ENCODE measurements at regions not wholly inside any gene's neighbourhood (a gene's known extent, or its start where the extent isn't known, plus 50 kb on each side); places are given as distances from the start of the nearest gene placed in this dataset.
"Not testable (repeated sequence)": the region's sequence is repeated elsewhere in the genome, so short reads cannot be mapped to it uniquely, and the experiment has no call there.

- H3K4me3 ChIP-seq (ENCODE audit: low read length); POLR2A ChIA-PET; H3K36me3 Mint-ChIP-seq; H3K4me3 Mint-ChIP-seq; DNase-seq; H3K4me1 Mint-ChIP-seq; intact Hi-C loops (cut with micrococcal nuclease); H3K9me3 ChIP-seq (ENCODE audit: control insufficient read depth in 2 of 3, low read length in 3 of 3); ATAC-seq; H3K27ac ChIP-seq (ENCODE audit: low read depth, low read length); H3K27ac Mint-ChIP-seq; H3K4me1 ChIP-seq (ENCODE audit: control insufficient read depth in 2 of 2, insufficient read depth in 2 of 2, low read length in 2 of 2); H3K36me3 ChIP-seq (ENCODE audit: control insufficient read depth in 2 of 3, insufficient read depth in 3 of 3, low read length in 3 of 3); H3K27me3 ChIP-seq (ENCODE audit: control insufficient read depth in 2 of 2, insufficient read depth in 2 of 2, low read length in 2 of 2); CTCF ChIA-PET: not testable (repeated sequence)
- Mint-ChIP-seq H3K9me3 (peaks cover 5 to 45% (median 16%) of the 10 kb centered on the region in 11 donors), H3K27me3 (peaks cover 0 to 14% (median 3%) of the 10 kb centered on the region in 5 donors)
These were observed 51.4 kb upstream of the INPP4B start for GRCh38 chr4:142897518-142897917.

DNA sequence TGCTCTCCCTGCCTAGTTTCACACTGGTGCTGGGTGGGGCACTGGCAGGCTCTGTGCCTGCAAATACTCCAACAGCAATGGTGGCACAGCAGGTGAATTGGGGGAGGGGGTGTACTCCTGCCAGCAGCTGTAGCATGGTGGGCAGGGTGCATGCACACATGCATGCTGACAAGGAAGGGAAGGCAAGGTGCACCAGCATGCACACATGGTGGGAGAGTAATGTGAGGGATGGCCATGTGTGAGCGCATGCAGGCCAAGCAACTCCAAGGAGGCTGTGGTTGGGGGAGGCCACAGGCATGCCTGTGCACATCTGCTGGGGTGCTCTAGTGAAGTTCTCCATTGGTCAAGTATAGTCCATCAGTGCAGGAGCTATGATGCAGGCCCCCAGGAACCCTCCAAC, 54.5 kb upstream of the INPP4B start:
- Mint-ChIP-seq H3K27ac (no peak overlapping the region), H3K36me3 (peaks cover 0 to 2% (median 2%) of the 10 kb centered on the region in 5 donors), H3K4me1 (no peaks in the 10 kb centered on the region), H3K27me3 (peaks cover 2 to 22% (median 9%) of the 10 kb centered on the region in 5 donors), H3K9me3 (peaks cover 0 to 23% (median 9%) of the 10 kb centered on the region in 11 donors), H3K4me3 (no peak overlapping the region)
- no peak for DNase-seq
- Histone ChIP-seq H3K9me3 (ENCODE audit: control insufficient read depth in 2 of 3, low read length in 3 of 3) (no peaks in the 10 kb centered on the region), H3K36me3 (ENCODE audit: control insufficient read depth in 2 of 3, insufficient read depth in 3 of 3, low read length in 3 of 3) (no peaks in the 10 kb centered on the region), H3K4me3 (ENCODE audit: low read length) (no peak overlapping the region), H3K27me3 (ENCODE audit: control insufficient read depth in 2 of 2, insufficient read depth in 2 of 2, low read length in 2 of 2) (no peaks in the 10 kb centered on the region), H3K4me1 (ENCODE audit: control insufficient read depth in 2 of 2, insufficient read depth in 2 of 2, low read length in 2 of 2) (no peaks in the 10 kb centered on the region), H3K27ac (ENCODE audit: low read depth, low read length) (no peak overlapping the region)
- CTCF ChIA-PET: no interaction called here
- POLR2A ChIA-PET: no interaction called here
- intact Hi-C loops (cut with micrococcal nuclease): no loop called here
- no peak for ATAC-seq

- Mint-ChIP-seq H3K9me3 (peaks cover 0 to 23% (median 9%) of the 10 kb centered on the region in 11 donors), H3K4me3 (no peak overlapping the region), H3K4me1 (no peaks in the 10 kb centered on the region), H3K27ac (no peak overlapping the region), H3K27me3 (peaks cover 2 to 26% (median 15%) of the 10 kb centered on the region in 5 donors), H3K36me3 (peaks cover 0 to 3% (median 3%) of the 10 kb centered on the region in 5 donors)
- no peaks in the 10 kb centered on the region for H3K4me1 ChIP-seq (ENCODE audit: control insufficient read depth in 2 of 2, insufficient read depth in 2 of 2, low read length in 2 of 2)
- POLR2A ChIA-PET: no interaction called here
- CTCF ChIA-PET: interaction anchor here (0.6 kb wide), 1 partner anchor 620 kb away, joined by 3 read pairs; no protein-coding TSS in a partner anchor
- H3K4me3 ChIP-seq (ENCODE audit: low read length): no peak overlapping the region
- H3K27me3 ChIP-seq (ENCODE audit: control insufficient read depth in 2 of 2, insufficient read depth in 2 of 2, low read length in 2 of 2): no peaks in the 10 kb centered on the region
- intact Hi-C loops (cut with micrococcal nuclease): no loop called here
- H3K27ac ChIP-seq (ENCODE audit: low read depth, low read length): no peak overlapping the region
- no peaks in the 10 kb centered on the region for H3K36me3 ChIP-seq (ENCODE audit: control insufficient read depth in 2 of 3, insufficient read depth in 3 of 3, low read length in 3 of 3)
- ATAC-seq (no peak), DNase-seq (no peak)
- H3K9me3 ChIP-seq (ENCODE audit: control insufficient read depth in 2 of 3, low read length in 3 of 3): no peaks in the 10 kb centered on the region
These were observed 55.1 kb upstream of the INPP4B start for GRCh38 chr4:142901166-142901662.

GRCh38 chr4:142903617-142904016, 57.5 kb upstream of the INPP4B start:
- H3K27ac ChIP-seq (ENCODE audit: low read depth, low read length); intact Hi-C loops (cut with micrococcal nuclease); H3K4me3 Mint-ChIP-seq; H3K4me1 Mint-ChIP-seq; DNase-seq; CTCF ChIA-PET; H3K36me3 ChIP-seq (ENCODE audit: control insufficient read depth in 2 of 3, insufficient read depth in 3 of 3, low read length in 3 of 3); H3K9me3 ChIP-seq (ENCODE audit: control insufficient read depth in 2 of 3, low read length in 3 of 3); H3K27me3 ChIP-seq (ENCODE audit: control insufficient read depth in 2 of 2, insufficient read depth in 2 of 2, low read length in 2 of 2); POLR2A ChIA-PET; ATAC-seq; H3K36me3 Mint-ChIP-seq; H3K4me3 ChIP-seq (ENCODE audit: low read length); H3K27ac Mint-ChIP-seq; H3K4me1 ChIP-seq (ENCODE audit: control insufficient read depth in 2 of 2, insufficient read depth in 2 of 2, low read length in 2 of 2): not testable (repeated sequence)
- peaks cover 2 to 35% (median 12%) of the 10 kb centered on the region in 5 donors for H3K27me3 Mint-ChIP-seq
- peaks cover 0 to 16% (median 6%) of the 10 kb centered on the region in 11 donors for H3K9me3 Mint-ChIP-seq

DNA sequence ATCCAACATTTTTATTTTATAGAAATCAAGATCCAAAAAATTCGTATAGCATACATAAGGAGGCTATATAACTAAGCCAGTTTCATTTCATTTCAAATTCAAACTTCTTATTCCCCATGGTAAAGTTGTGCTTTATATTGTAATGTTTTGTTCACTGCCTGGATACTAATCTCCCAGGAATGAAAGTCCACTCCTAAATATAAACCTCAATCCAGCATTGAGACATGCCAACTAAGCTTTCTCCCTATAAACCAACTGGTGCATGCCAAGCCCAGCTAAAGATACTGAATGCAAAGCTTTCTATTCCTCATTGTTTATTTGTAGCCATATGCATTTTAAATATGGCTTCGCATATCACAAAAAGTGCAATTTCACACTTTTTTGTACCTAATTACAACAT, 63.8 kb upstream of the INPP4B start:
- Mint-ChIP-seq H3K36me3 (peaks cover 0 to 3% (median 3%) of the 10 kb centered on the region in 5 donors), H3K27me3 (peaks cover 11 to 33% (median 20%) of the 10 kb centered on the region in 5 donors), H3K9me3 (peaks cover 0 to 16% (median 6%) of the 10 kb centered on the region in 11 donors), H3K27ac (no peak overlapping the region), H3K4me1 (no peaks in the 10 kb centered on the region), H3K4me3 (no peak overlapping the region)
- POLR2A ChIA-PET: no interaction called here
- Histone ChIP-seq H3K36me3 (ENCODE audit: control insufficient read depth in 2 of 3, insufficient read depth in 3 of 3, low read length in 3 of 3) (no peaks in the 10 kb centered on the region), H3K27me3 (ENCODE audit: control insufficient read depth in 2 of 2, insufficient read depth in 2 of 2, low read length in 2 of 2) (no peaks in the 10 kb centered on the region), H3K9me3 (ENCODE audit: control insufficient read depth in 2 of 3, low read length in 3 of 3) (no peaks in the 10 kb centered on the region), H3K4me1 (ENCODE audit: control insufficient read depth in 2 of 2, insufficient read depth in 2 of 2, low read length in 2 of 2) (no peaks in the 10 kb centered on the region), H3K27ac (ENCODE audit: low read depth, low read length) (no peak overlapping the region), H3K4me3 (ENCODE audit: low read length) (no peak overlapping the region)
- CTCF ChIA-PET: no interaction called here
- intact Hi-C loops (cut with micrococcal nuclease): no loop called here
- ATAC-seq (no peak), DNase-seq (no peak)

- Mint-ChIP-seq H3K4me3 (no peak overlapping the region), H3K9me3 (peaks cover 0 to 4% (median 0%) of the 10 kb centered on the region in 11 donors), H3K27ac (no peak overlapping the region), H3K36me3 (no peaks in the 10 kb centered on the region), H3K27me3 (peaks cover 6 to 23% (median 11%) of the 10 kb centered on the region in 5 donors), H3K4me1 (no peaks in the 10 kb centered on the region)
- Histone ChIP-seq H3K27me3 (ENCODE audit: control insufficient read depth in 2 of 2, insufficient read depth in 2 of 2, low read length in 2 of 2) (no peaks in the 10 kb centered on the region), H3K9me3 (ENCODE audit: control insufficient read depth in 2 of 3, low read length in 3 of 3) (no peaks in the 10 kb centered on the region), H3K4me3 (ENCODE audit: low read length) (no peak overlapping the region), H3K4me1 (ENCODE audit: control insufficient read depth in 2 of 2, insufficient read depth in 2 of 2, low read length in 2 of 2) (no peaks in the 10 kb centered on the region), H3K27ac (ENCODE audit: low read depth, low read length) (no peak overlapping the region), H3K36me3 (ENCODE audit: control insufficient read depth in 2 of 3, insufficient read depth in 3 of 3, low read length in 3 of 3) (no peaks in the 10 kb centered on the region)
- POLR2A ChIA-PET: no interaction called here
- no peak for ATAC-seq
- CTCF ChIA-PET: no interaction called here
- DNase-seq: no peak
- intact Hi-C loops (cut with micrococcal nuclease): no loop called here
These were observed 66.9 kb upstream of the INPP4B start for GRCh38 chr4:142913034-142913433.

DNA sequence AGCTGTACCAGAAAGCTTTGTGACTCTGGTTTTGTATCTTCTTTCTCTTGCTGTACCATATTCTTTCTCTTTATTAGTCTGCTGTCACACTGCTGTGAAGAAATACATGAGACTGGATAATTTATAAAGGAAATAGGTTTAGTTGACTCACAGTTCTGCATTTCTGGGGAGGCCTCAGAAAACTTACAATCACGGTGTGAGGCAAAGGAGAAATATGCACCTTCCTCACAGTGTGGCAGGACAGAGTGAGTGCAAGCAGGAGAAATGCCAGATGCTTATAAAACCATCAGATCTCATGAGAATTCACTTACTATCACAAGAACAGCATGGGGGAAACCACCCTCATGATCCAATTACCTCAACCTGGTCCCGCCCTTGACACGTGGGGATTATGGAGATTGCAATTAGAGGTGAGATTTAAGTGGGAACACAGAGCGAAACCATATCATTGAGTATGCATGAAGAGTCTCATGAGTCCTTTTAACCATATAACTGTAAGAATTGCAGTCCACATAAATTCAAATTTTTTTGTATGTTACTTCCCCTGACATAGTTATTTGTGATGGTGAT, 67.4 kb upstream of the INPP4B start:
- ChIA-PET POLR2A (no interaction called here), CTCF (no interaction called here)
- H3K27ac Mint-ChIP-seq: no peak overlapping the region
- DNase-seq (no peak), ATAC-seq (no peak)
- H3K27me3 Mint-ChIP-seq: peaks cover 6 to 23% (median 7%) of the 10 kb centered on the region in 5 donors
- Histone ChIP-seq H3K27me3 (ENCODE audit: control insufficient read depth in 2 of 2, insufficient read depth in 2 of 2, low read length in 2 of 2) (no peaks in the 10 kb centered on the region), H3K9me3 (ENCODE audit: control insufficient read depth in 2 of 3, low read length in 3 of 3) (no peaks in the 10 kb centered on the region), H3K4me3 (ENCODE audit: low read length) (no peak overlapping the region), H3K36me3 (ENCODE audit: control insufficient read depth in 2 of 3, insufficient read depth in 3 of 3, low read length in 3 of 3) (no peaks in the 10 kb centered on the region), H3K4me1 (ENCODE audit: control insufficient read depth in 2 of 2, insufficient read depth in 2 of 2, low read length in 2 of 2) (no peaks in the 10 kb centered on the region), H3K27ac (ENCODE audit: low read depth, low read length) (no peak overlapping the region)
- no peaks in the 10 kb centered on the region for H3K36me3 Mint-ChIP-seq
- H3K9me3 Mint-ChIP-seq: peaks cover 0 to 3% (median 0%) of the 10 kb centered on the region in 11 donors
- no peaks in the 10 kb centered on the region for H3K4me1 Mint-ChIP-seq
- H3K4me3 Mint-ChIP-seq: no peak overlapping the region
- intact Hi-C loops (cut with micrococcal nuclease): no loop called here
